ENCODE measurements at regions not wholly inside any gene's neighbourhood (a gene's known extent, or its start where the extent isn't known, plus 50 kb on each side); places are given as distances from the start of the nearest gene placed in this dataset.

DNA sequence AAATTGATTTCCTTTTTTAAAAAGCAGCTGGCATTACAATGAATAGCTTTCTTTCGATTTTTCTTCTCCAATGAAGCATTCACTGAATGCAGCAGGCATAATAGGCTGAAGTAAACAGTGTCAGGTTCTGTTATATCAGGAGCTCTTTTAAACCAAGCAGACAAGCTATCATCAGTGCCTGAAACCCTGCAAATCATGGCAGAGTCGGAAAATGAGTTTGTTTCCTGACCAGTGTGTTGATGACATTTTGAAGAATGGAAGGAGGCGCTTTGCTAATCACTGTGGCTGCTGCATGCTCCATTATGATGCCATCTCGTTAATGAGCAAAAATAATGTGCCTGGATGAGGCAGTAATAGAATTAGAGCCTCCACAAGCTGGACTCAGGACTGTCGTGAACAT lies 284.5 kb downstream of the ZNF608 start:
- Histone ChIP-seq H3K4me1 (ENCODE audit: control insufficient read depth, insufficient read depth, low read length, poor library complexity, severe bottlenecking) (no peaks in the 10 kb centered on the region), H3K9me3 (ENCODE audit: control insufficient read depth, low read length) (peaks cover 22% of the 10 kb centered on the region), H3K4me3 (ENCODE audit: extremely low read depth, insufficient read depth, low read length, poor library complexity, severe bottlenecking) (no peak overlapping the region), H3K36me3 (ENCODE audit: control insufficient read depth, insufficient read depth, low read length) (no peaks in the 10 kb centered on the region), H3K27ac (ENCODE audit: low read depth, low read length, severe bottlenecking) (no peak overlapping the region)
- 81 to 86% methylated on average over 3 of the region's 5 CpGs for WGBS, 2 experiments (ENCODE audit: insufficient coverage in 2 of 2)

DNA sequence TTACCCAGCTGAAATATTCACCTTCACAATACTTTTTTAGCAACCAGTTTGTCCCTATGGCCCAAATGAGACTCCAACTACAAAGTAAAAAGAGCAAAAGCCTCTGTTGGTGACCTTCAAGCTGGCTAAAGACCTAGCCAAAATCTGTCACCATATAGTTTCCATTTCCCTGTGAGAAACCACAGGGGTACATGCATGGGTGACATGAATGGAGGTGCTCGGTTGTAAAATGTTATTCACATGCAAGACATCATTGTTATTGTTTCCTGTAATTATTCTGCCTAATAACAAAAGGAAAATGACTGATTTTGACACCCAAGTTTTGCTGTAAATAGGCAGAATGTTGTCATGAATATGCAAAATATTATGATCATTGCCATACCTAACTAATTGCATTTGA lies 285.3 kb downstream of the ZNF608 start:
- no peak overlapping the region for H3K4me3 ChIP-seq (ENCODE audit: extremely low read depth, insufficient read depth, low read length, poor library complexity, severe bottlenecking)
- peaks cover 22% of the 10 kb centered on the region for H3K9me3 ChIP-seq (ENCODE audit: control insufficient read depth, low read length)
- no peak overlapping the region for H3K27ac ChIP-seq (ENCODE audit: low read depth, low read length, severe bottlenecking)
- H3K36me3 ChIP-seq (ENCODE audit: control insufficient read depth, insufficient read depth, low read length), result no peaks in the 10 kb centered on the region
- H3K4me1 ChIP-seq (ENCODE audit: control insufficient read depth, insufficient read depth, low read length, poor library complexity, severe bottlenecking), result no peaks in the 10 kb centered on the region
- WGBS, 2 experiments (ENCODE audit: insufficient coverage in 2 of 2), result no CpG with 5 or more reads among the region's 1 CpG

DNA sequence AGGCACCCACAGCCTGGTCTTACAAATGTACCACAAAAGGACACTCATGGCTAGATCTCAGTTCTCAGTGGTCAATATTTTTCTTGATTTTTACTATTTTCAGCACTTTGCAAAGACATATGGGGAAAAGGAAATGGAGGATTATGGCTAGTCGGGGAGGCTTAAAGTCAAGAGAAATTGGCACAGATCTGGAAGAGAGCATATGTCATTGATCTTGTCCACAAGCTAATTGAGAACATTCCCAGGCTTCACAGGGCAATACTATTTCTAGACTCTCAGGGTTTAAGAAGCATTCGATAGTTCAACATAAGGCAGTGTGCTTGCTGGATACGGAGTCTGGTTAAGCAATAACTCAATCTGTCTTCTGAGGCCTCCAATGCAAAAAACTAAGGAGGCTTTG lies 285.8 kb downstream of the ZNF608 start:
- no peak overlapping the region for H3K4me3 ChIP-seq (ENCODE audit: extremely low read depth, insufficient read depth, low read length, poor library complexity, severe bottlenecking)
- peaks cover 22% of the 10 kb centered on the region for H3K9me3 ChIP-seq (ENCODE audit: control insufficient read depth, low read length)
- WGBS, 2 experiments (ENCODE audit: insufficient coverage in 2 of 2), result 78 to 90% methylated on average over 2 of the region's 3 CpGs
- H3K4me1 ChIP-seq (ENCODE audit: control insufficient read depth, insufficient read depth, low read length, poor library complexity, severe bottlenecking), result no peaks in the 10 kb centered on the region
- H3K36me3 ChIP-seq (ENCODE audit: control insufficient read depth, insufficient read depth, low read length), result no peaks in the 10 kb centered on the region
- no peak overlapping the region for H3K27ac ChIP-seq (ENCODE audit: low read depth, low read length, severe bottlenecking)

DNA sequence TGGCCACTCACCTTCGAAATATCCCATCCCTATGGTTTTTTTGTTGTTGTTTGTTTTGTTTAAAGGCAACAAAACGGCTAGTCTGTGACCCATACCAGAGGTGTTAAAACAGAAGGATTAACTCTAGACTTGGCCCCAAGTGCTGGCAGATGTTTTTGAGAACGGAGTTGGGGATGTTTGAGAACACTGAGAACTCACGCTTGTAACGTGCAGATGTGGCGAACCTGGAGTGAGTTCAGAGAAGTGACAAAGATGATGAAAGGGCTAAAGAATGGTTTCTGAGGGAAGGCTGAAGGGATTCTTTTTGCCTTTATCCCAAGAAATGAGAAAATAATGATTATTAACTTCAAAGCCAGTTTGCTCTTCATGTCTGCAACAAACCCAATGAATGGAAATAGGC lies 286.5 kb downstream of the ZNF608 start:
- H3K9me3 ChIP-seq (ENCODE audit: control insufficient read depth, low read length), result peaks cover 22% of the 10 kb centered on the region
- no peak overlapping the region for H3K4me3 ChIP-seq (ENCODE audit: extremely low read depth, insufficient read depth, low read length, poor library complexity, severe bottlenecking)
- no peaks in the 10 kb centered on the region for H3K4me1 ChIP-seq (ENCODE audit: control insufficient read depth, insufficient read depth, low read length, poor library complexity, severe bottlenecking)
- 91 to 96% methylated on average over 5 of the region's 6 CpGs for WGBS, 2 experiments (ENCODE audit: insufficient coverage in 2 of 2)
- H3K36me3 ChIP-seq (ENCODE audit: control insufficient read depth, insufficient read depth, low read length), result no peaks in the 10 kb centered on the region
- H3K27ac ChIP-seq (ENCODE audit: low read depth, low read length, severe bottlenecking), result no peak overlapping the region

DNA sequence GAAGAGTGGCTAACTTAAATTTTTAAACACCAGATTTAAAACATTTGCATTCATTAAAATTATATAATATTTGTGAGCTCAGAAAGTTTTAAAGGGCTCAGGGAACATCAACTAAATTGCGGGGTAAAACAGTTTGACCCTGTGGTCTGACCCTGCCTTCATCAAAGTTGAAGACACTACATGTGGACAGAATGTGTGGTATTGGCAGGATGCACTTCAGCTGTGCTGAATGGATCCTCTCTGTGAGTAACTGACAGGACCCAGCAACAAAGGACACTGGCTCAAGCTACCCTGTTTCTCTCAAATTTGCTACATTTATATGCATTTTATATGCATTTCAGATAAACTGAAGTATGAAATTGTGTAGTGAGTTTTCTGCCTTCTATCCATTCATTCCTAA lies 288.5 kb downstream of the ZNF608 start:
- Histone ChIP-seq H3K9me3 (ENCODE audit: control insufficient read depth, low read length) (peaks cover 14% of the 10 kb centered on the region), H3K36me3 (ENCODE audit: control insufficient read depth, insufficient read depth, low read length) (no peaks in the 10 kb centered on the region), H3K27ac (ENCODE audit: low read depth, low read length, severe bottlenecking) (no peak overlapping the region), H3K4me3 (ENCODE audit: extremely low read depth, insufficient read depth, low read length, poor library complexity, severe bottlenecking) (no peak overlapping the region), H3K4me1 (ENCODE audit: control insufficient read depth, insufficient read depth, low read length, poor library complexity, severe bottlenecking) (no peaks in the 10 kb centered on the region)
- 75% methylated on average over 1 of the region's 1 CpG; no CpG with 5 or more reads in 1 of the 2 experiments for WGBS, 2 experiments (ENCODE audit: insufficient coverage in 2 of 2)

DNA sequence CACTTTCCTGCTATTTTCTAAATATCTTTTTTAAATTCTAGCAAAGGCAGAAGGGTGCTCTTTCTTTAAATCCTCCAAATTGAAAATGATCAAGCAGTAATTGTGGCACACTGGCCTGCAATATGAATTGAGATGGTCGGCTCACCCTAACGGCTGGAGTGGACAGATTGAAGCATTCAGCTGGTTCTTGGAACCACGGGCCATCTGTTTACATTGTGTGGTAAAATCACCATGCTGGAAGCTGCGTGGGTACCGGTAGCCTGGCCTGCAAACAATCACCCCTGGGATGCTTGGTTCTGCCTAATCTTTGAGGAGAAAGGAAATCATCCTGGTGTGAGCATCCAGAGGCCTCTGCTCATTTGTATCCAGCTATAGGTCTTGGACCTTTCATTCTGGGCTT lies 289.3 kb downstream of the ZNF608 start:
- 86 to 90% methylated on average over 5 of the region's 5 CpGs for WGBS, 2 experiments (ENCODE audit: insufficient coverage in 2 of 2)
- Histone ChIP-seq H3K36me3 (ENCODE audit: control insufficient read depth, insufficient read depth, low read length) (no peaks in the 10 kb centered on the region), H3K9me3 (ENCODE audit: control insufficient read depth, low read length) (peaks cover 13% of the 10 kb centered on the region), H3K27ac (ENCODE audit: low read depth, low read length, severe bottlenecking) (no peak overlapping the region), H3K4me1 (ENCODE audit: control insufficient read depth, insufficient read depth, low read length, poor library complexity, severe bottlenecking) (no peaks in the 10 kb centered on the region), H3K4me3 (ENCODE audit: extremely low read depth, insufficient read depth, low read length, poor library complexity, severe bottlenecking) (no peak overlapping the region)

DNA sequence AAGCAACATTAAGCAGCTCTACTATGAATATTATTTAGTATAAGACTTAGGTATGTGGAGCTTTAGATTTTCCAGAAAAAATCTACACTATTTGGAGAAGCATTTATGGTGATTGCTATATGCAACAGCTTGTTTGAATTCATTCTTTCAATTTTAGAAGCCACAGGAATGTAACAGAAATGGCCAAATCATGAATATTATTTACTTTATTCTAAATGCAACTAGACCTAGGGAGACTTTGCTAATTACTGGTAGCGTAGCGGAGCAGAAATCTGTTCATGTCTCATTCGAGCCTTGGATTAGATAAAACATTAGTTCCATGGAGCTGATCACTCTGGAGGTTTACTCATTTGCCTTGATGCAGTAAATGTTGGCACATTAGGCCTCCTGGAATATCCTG lies 290.2 kb downstream of the ZNF608 start:
- Histone ChIP-seq H3K9me3 (ENCODE audit: control insufficient read depth, low read length) (peaks cover 13% of the 10 kb centered on the region), H3K27ac (ENCODE audit: low read depth, low read length, severe bottlenecking) (no peak overlapping the region), H3K4me3 (ENCODE audit: extremely low read depth, insufficient read depth, low read length, poor library complexity, severe bottlenecking) (no peak overlapping the region), H3K4me1 (ENCODE audit: control insufficient read depth, insufficient read depth, low read length, poor library complexity, severe bottlenecking) (no peaks in the 10 kb centered on the region), H3K36me3 (ENCODE audit: control insufficient read depth, insufficient read depth, low read length) (no peaks in the 10 kb centered on the region)
- WGBS, 2 experiments (ENCODE audit: insufficient coverage in 2 of 2), result 96 to 97% methylated on average over 3 of the region's 3 CpGs

DNA sequence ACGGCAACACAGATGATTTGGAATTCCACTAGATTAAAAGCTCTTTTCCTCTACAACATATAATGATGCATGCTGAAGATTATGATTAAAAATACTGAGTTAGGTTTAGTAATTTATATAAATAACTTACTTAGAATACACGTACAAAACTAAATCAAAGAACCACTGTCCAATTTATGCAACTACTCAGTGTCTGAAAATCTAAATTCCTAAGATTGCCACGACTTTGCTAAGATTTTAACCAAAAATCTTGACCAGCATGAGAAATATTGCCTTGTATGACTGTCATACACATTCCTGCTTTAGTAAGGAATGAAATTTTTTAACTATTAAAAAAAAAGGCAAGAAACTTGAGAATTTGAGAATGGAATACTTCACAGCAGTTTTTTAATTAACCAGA lies 292.4 kb downstream of the ZNF608 start:
- Histone ChIP-seq H3K36me3 (ENCODE audit: control insufficient read depth, insufficient read depth, low read length) (no peaks in the 10 kb centered on the region), H3K4me3 (ENCODE audit: extremely low read depth, insufficient read depth, low read length, poor library complexity, severe bottlenecking) (no peak overlapping the region), H3K27ac (ENCODE audit: low read depth, low read length, severe bottlenecking) (no peak overlapping the region), H3K9me3 (ENCODE audit: control insufficient read depth, low read length) (no peaks in the 10 kb centered on the region), H3K4me1 (ENCODE audit: control insufficient read depth, insufficient read depth, low read length, poor library complexity, severe bottlenecking) (no peaks in the 10 kb centered on the region)
- WGBS, 2 experiments (ENCODE audit: insufficient coverage in 2 of 2), result 83% methylated on average over 1 of the region's 3 CpGs; no CpG with 5 or more reads in 1 of the 2 experiments

DNA sequence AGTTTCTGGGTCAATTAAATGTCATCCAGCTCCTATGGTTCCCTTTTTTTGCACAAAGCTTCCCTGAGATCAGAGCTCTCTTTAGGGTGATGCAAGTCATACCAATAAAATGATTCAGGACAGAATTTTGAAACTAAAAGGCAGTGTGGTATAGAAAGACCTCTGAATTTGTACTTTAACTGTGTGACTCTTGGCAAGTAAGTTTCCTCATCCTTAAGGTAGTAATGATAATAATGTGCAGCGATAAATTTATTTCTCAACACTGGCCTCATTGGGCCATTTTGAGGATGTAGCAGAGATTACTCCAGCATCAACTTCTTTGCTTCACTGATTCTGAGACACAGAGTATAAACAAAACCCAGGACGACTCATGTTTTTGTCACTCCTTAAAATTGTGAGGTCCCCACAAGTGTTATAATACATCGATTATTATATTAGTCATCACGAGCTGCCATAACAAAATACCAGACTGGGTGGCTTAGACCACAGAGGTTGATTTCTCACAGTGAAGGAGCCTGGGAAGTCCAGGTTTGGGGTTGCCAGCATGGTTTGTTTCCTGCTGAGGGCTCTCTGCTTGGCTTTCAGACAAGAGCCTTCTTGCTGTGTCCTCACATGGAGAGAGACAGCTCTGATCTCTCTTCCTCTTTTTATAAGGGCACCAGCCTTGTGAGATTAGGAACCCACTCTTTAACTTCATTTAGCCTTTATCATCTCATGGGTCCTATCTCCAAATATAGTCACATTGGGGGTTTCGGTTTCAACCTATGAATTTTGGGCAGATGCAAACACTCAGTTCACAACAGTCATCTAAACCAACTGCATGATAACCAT lies 293.0 kb downstream of the ZNF608 start:
- no peaks in the 10 kb centered on the region for H3K36me3 ChIP-seq (ENCODE audit: control insufficient read depth, insufficient read depth, low read length)
- WGBS, 2 experiments (ENCODE audit: insufficient coverage in 2 of 2), result 90 to 96% methylated on average over 2 to 5 of the region's 5 CpGs
- H3K4me3 ChIP-seq (ENCODE audit: extremely low read depth, insufficient read depth, low read length, poor library complexity, severe bottlenecking), result no peak overlapping the region
- no peaks in the 10 kb centered on the region for H3K4me1 ChIP-seq (ENCODE audit: control insufficient read depth, insufficient read depth, low read length, poor library complexity, severe bottlenecking)
- H3K27ac ChIP-seq (ENCODE audit: low read depth, low read length, severe bottlenecking), result no peak overlapping the region
- no peaks in the 10 kb centered on the region for H3K9me3 ChIP-seq (ENCODE audit: control insufficient read depth, low read length)

DNA sequence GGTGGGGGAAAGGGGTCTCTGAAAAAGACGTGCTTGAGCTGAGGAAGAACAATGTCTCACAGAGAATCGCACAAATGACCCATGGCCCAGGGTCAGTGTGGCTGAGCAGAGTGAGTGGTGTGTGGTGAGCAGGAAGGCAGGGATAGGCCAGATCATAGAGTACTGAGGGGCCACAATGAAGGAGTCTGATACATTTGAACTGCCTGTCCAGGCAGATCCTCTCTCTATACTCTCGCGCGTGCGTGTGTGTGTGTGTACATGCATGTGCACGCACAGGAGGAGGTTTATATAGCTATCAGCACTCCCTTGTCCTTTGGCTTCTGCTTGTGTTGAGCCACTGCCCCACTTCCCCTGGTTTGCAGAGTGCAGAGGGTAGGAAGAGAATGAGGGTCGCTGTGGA lies 294.0 kb downstream of the ZNF608 start:
- Histone ChIP-seq H3K4me1 (ENCODE audit: control insufficient read depth, insufficient read depth, low read length, poor library complexity, severe bottlenecking) (no peaks in the 10 kb centered on the region), H3K36me3 (ENCODE audit: control insufficient read depth, insufficient read depth, low read length) (no peaks in the 10 kb centered on the region), H3K9me3 (ENCODE audit: control insufficient read depth, low read length) (no peaks in the 10 kb centered on the region), H3K4me3 (ENCODE audit: extremely low read depth, insufficient read depth, low read length, poor library complexity, severe bottlenecking) (no peak overlapping the region), H3K27ac (ENCODE audit: low read depth, low read length, severe bottlenecking) (no peak overlapping the region)
- whole genome bisulfite sequencing, 2 experiments (ENCODE audit: insufficient coverage in 2 of 2), result 92 to 96% methylated on average over 5 to 8 of the region's 8 CpGs

DNA sequence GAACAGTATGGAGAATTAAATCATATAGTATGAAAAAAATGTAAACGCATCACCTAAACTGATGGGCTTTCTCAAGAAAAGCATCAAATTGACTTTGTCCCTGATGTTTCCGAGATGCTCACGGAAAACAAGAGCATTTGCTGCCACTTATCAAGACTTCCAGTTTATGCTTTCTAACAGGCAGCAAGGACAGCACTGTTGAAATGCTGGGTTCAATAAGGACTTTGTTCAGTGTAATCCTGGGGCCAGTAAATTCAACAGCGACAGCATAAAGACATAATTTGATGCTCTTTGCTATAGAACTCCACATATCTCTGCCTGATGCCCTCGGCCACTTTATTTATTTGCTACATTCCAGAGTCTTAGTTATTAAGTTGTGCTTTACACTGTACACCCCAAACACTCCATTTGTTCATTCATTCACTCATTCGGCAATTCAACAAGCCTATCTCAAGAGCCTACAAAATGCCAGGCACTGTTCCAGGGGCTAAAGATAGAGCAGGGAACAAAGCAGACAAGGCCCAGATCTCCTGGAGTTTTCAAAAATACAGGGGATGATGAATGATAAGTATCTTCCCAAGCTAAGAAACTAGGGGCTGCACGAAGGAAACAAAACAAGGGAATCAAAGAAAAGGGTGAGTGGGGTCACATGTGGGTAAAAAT lies 294.6 kb downstream of the ZNF608 start:
- no peaks in the 10 kb centered on the region for H3K9me3 ChIP-seq (ENCODE audit: control insufficient read depth, low read length)
- no peaks in the 10 kb centered on the region for H3K36me3 ChIP-seq (ENCODE audit: control insufficient read depth, insufficient read depth, low read length)
- H3K4me3 ChIP-seq (ENCODE audit: extremely low read depth, insufficient read depth, low read length, poor library complexity, severe bottlenecking), result no peak overlapping the region
- no peaks in the 10 kb centered on the region for H3K4me1 ChIP-seq (ENCODE audit: control insufficient read depth, insufficient read depth, low read length, poor library complexity, severe bottlenecking)
- no peak overlapping the region for H3K27ac ChIP-seq (ENCODE audit: low read depth, low read length, severe bottlenecking)
- WGBS, 2 experiments (ENCODE audit: insufficient coverage in 2 of 2), result 83 to 94% methylated on average over 6 to 7 of the region's 7 CpGs
